D721Med (cell line): ENCODE measurements at regions not wholly inside any gene's neighbourhood (a gene's known extent, or its start where the extent isn't known, plus 50 kb on each side); places are given as distances from the start of the nearest gene placed in this dataset.

ENCODE experiments used
- DNase-seq: peaks from one replicate; pipeline ENCODE4 v3.0.0; 2011; ENCODE audit warnings: low spot score; ENCODE audit not compliant: insufficient read length
- FAIRE-seq: peaks from 2 replicates; lab custom pipeline; 2011; peaks lifted over from hg19 to GRCh38; lab: Jason Lieb, UNC
- CTCF ChIP-seq: IDR thresholded peaks from 2 replicates; pipeline ENCODE4 v1.5.1; 2012; ENCODE audit warnings: mild to moderate bottlenecking, control low read depth; ENCODE audit not compliant: insufficient read depth; ENCODE audit errors: missing control alignments

- FAIRE-seq (no peak), DNase-seq (no peak)
- no peak for TF ChIP-seq CTCF
These were observed 90.7 kb downstream of the GPR88 start for GRCh38 chr1:100628631-100629081.

GRCh38 chr1:100629391-100629790, 90.2 kb upstream of the VCAM1 start:
- FAIRE-seq (no peak), DNase-seq (no peak)
- no peak for TF ChIP-seq CTCF

GRCh38 chr1:100631015-100631551, 88.5 kb upstream of the VCAM1 start:
- no peak for TF ChIP-seq CTCF
- no peak for DNase-seq
- no peak for FAIRE-seq

GRCh38 chr1:100642826-100643225, 76.7 kb upstream of the VCAM1 start:
- FAIRE-seq (no peak), DNase-seq (no peak)
- TF ChIP-seq CTCF: no peak

GRCh38 chr1:100643471-100644196, 75.9 kb upstream of the VCAM1 start:
- DNase-seq: no peak
- no peak for FAIRE-seq
- no peak for TF ChIP-seq CTCF

- no peak for FAIRE-seq
These were observed 73.5 kb upstream of the VCAM1 start for GRCh38 chr1:100646001-100646400.

More at GRCh38 chr1:100646001-100646400, 73.5 kb upstream of the VCAM1 start:
- TF ChIP-seq CTCF: no peak
- no peak for DNase-seq
